ENCODE measurements at regions not wholly inside any gene's neighbourhood (a gene's known extent, or its start where the extent isn't known, plus 50 kb on each side); places are given as distances from the start of the nearest gene placed in this dataset.

DNA sequence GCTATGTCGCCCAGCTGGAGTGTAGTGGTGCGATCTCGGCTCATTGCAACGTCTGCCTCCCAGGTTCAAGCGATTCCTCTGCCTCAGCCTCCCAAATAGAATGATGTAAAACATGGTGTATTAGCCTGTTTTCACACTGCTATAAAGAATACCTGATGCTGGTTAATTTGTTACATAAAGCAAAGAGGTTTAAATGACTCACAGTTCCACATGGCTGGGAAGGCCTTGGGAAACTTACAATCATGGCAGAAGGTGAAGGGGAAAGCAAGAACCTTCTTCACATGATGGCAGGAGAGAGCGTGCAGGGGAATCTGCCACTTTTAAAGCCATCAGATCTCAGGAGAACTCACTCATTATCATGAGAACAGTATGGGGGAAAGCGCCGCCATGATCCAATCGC lies 1191.8 kb downstream of the ARAP2 start:
- H3K36me3 ChIP-seq = no peaks in the 10 kb centered on the region
- no peak overlapping the region for H3K4me3 ChIP-seq
- 74% methylated on average over 9 of the region's 9 CpGs for WGBS (ENCODE audit: insufficient coverage, low coverage, low lambda C conversion rate, missing lambda C conversion rate)
- TF ChIP-seq POLR2A (IDR thresholded peaks at IDR 0.05) = no peak
- TF ChIP-seq, protein P1, sequence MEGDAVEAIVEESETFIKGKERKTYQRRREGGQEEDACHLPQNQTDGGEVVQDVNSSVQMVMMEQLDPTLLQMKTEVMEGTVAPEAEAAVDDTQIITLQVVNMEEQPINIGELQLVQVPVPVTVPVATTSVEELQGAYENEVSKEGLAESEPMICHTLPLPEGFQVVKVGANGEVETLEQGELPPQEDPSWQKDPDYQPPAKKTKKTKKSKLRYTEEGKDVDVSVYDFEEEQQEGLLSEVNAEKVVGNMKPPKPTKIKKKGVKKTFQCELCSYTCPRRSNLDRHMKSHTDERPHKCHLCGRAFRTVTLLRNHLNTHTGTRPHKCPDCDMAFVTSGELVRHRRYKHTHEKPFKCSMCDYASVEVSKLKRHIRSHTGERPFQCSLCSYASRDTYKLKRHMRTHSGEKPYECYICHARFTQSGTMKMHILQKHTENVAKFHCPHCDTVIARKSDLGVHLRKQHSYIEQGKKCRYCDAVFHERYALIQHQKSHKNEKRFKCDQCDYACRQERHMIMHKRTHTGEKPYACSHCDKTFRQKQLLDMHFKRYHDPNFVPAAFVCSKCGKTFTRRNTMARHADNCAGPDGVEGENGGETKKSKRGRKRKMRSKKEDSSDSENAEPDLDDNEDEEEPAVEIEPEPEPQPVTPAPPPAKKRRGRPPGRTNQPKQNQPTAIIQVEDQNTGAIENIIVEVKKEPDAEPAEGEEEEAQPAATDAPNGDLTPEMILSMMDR (IDR thresholded peaks at IDR 0.05) = no peak
- no peak for DNase-seq
- no peaks in the 10 kb centered on the region for H3K4me1 ChIP-seq
- no peaks in the 10 kb centered on the region for H3K27me3 ChIP-seq
- intact Hi-C loops (cut with DNase I) = no loop called here
- no peaks in the 10 kb centered on the region for H3K9me3 ChIP-seq
- no peak overlapping the region for H3K27ac ChIP-seq
- ATAC-seq = no peak

DNA sequence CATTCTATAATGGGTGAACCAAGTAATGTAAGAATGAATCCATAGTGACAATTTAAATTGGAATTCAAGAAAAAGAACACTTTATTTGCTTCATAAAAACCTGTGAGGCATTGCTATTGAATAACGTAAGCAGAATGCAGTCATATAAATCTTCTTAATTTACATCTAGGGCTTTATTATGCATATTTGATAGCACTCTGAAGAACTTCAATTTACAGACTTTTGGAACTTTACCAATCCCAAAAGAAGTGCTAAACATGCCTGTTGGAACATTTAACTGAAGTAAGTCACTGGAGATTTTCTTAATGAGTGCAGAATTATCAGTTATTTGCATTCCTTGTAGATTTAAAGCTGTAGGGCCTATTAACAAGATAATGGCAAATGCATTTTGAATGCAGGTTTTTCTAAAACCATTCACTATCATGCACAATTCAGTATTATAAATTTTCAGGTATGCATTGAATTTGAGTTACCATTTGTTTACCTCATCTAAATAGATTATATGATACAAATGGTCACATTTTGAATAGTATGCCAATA lies 1181.2 kb downstream of the ARAP2 start:
- ATAC-seq (no peak), DNase-seq (no peak)
- Histone ChIP-seq H3K36me3 (no peaks in the 10 kb centered on the region), H3K4me3 (no peak overlapping the region), H3K9me3 (no peaks in the 10 kb centered on the region), H3K27ac (no peak overlapping the region), H3K4me1 (no peaks in the 10 kb centered on the region), H3K27me3 (no peaks in the 10 kb centered on the region)
- WGBS (ENCODE audit: insufficient coverage, low coverage, low lambda C conversion rate, missing lambda C conversion rate) = 53% methylated on average over 1 of the region's 1 CpG
- intact Hi-C loops (cut with DNase I) = no loop called here
- TF ChIP-seq, protein P1 (IDR thresholded peaks at IDR 0.05) = no peak
- no peak for TF ChIP-seq POLR2A (IDR thresholded peaks at IDR 0.05)

DNA sequence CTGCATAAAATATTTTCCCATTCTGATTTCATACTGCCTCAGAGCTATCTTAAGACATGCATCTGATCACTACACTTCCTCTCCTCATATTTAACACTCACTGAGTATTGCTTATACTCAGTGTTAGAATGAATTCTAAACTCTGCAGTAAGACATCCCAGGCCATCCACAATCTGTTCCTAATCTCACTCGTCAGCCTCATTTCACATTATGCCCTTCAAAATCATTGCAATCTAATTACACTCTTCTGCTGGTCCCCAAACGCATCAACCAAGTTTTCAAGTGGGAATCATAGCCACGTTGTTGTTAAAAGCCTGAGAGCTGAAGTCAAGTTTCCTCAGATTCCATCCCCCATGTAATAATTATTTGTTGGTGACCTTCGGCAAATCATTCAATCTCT lies 1177.9 kb downstream of the ARAP2 start:
- no peaks in the 10 kb centered on the region for H3K27me3 ChIP-seq
- no peak for TF ChIP-seq POLR2A (IDR thresholded peaks at IDR 0.05)
- TF ChIP-seq, protein P1 (IDR thresholded peaks at IDR 0.05) = no peak
- no peak for ATAC-seq
- no peak for DNase-seq
- H3K27ac ChIP-seq = no peak overlapping the region
- no peaks in the 10 kb centered on the region for H3K4me1 ChIP-seq
- H3K36me3 ChIP-seq = no peaks in the 10 kb centered on the region
- intact Hi-C loops (cut with DNase I) = no loop called here
- 58% methylated on average over 4 of the region's 4 CpGs for WGBS (ENCODE audit: insufficient coverage, low coverage, low lambda C conversion rate, missing lambda C conversion rate)
- H3K4me3 ChIP-seq = no peak overlapping the region
- no peaks in the 10 kb centered on the region for H3K9me3 ChIP-seq

DNA sequence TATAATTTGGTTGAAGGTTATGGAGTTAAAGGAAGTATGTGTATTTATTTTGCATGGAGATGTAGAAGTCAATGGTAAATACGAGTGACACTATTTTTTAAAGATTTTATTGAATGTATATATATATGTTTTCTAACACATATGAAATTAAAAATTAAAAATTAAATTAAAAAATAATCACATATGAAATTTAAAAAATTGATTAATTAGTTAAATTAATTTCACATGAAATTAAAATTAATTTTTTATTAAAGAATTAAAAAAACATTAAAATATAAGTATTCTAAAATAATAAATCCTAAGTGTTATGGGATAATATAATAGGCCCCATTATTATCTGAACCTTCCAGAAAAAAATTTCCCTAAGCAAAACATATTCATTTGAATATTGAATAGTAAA lies 1163.5 kb downstream of the ARAP2 start:
- ATAC-seq (no peak), DNase-seq (no peak)
- 57% methylated on average over 1 of the region's 1 CpG for WGBS (ENCODE audit: insufficient coverage, low coverage, low lambda C conversion rate, missing lambda C conversion rate)
- no peak overlapping the region for H3K27ac ChIP-seq
- no peaks in the 10 kb centered on the region for H3K4me1 ChIP-seq
- intact Hi-C loops (cut with DNase I) = no loop called here
- no peaks in the 10 kb centered on the region for H3K36me3 ChIP-seq
- H3K9me3 ChIP-seq = no peaks in the 10 kb centered on the region
- no peak overlapping the region for H3K4me3 ChIP-seq
- TF ChIP-seq, protein P1 (IDR thresholded peaks at IDR 0.05) = no peak
- TF ChIP-seq POLR2A (IDR thresholded peaks at IDR 0.05) = no peak
- no peaks in the 10 kb centered on the region for H3K27me3 ChIP-seq

DNA sequence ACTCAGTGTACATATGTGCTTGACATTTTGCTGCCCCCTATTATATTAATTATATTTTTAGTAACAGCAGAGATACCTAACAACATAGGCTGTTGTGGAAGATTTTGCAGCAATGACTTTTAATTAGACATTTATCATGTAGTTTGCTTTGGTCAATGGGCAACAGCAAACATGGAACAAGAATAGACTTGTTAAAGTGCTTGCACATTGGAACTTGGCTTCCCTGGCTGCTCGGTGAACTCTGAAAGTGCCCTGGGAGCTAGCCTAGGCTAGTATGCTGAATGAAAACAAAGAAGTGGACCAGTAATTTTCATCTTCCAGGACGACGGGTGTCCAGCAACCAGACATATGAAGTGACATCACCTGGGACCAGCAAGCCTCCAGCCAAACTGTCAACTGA lies 1157.1 kb downstream of the ARAP2 start:
- Histone ChIP-seq H3K4me1 (no peaks in the 10 kb centered on the region), H3K27me3 (no peaks in the 10 kb centered on the region), H3K27ac (no peak overlapping the region), H3K9me3 (no peaks in the 10 kb centered on the region), H3K4me3 (no peak overlapping the region), H3K36me3 (no peaks in the 10 kb centered on the region)
- ATAC-seq (no peak), DNase-seq (no peak)
- intact Hi-C loops (cut with DNase I) = no loop called here
- WGBS (ENCODE audit: insufficient coverage, low coverage, low lambda C conversion rate, missing lambda C conversion rate) = 65% methylated on average over 3 of the region's 3 CpGs
- TF ChIP-seq POLR2A (IDR thresholded peaks at IDR 0.05) = no peak
- TF ChIP-seq, protein P1 (IDR thresholded peaks at IDR 0.05) = no peak

Measured in right lobe of liver (tissue), 6 donors.